GM18907 (cell line): ENCODE measurements at regions not wholly inside any gene's neighbourhood (a gene's known extent, or its start where the extent isn't known, plus 50 kb on each side); places are given as distances from the start of the nearest gene placed in this dataset.

Source experiments
- ATAC-seq: cut with Tn5 transposase; IDR thresholded peaks from one replicate; pipeline ENCODE4 v1.9.1; 2021; ENCODE audit warnings: mild to moderate bottlenecking, moderate library complexity; ENCODE audit not compliant: unreplicated experiment

DNA sequence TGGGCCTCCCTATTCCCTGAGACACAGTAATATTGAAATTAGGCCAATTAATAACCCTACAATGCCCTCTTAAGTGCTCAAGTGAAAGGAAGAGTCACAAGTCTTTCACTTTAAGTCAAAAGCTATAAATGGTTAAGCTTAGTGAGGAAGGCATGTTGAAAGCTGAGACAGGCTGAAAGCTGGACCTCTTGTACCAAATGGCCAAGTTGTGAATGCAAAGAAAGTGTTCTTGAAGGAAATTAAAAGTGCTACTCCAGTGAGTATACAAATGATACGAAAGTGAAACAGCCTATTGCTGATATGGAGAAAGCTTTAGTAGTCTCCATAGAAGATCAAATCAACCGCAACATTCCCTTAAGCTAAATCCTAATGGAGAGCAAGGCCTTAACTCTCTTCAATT lies 140.8 kb downstream of the PTCSC3 start:
- ATAC-seq: no peak

DNA sequence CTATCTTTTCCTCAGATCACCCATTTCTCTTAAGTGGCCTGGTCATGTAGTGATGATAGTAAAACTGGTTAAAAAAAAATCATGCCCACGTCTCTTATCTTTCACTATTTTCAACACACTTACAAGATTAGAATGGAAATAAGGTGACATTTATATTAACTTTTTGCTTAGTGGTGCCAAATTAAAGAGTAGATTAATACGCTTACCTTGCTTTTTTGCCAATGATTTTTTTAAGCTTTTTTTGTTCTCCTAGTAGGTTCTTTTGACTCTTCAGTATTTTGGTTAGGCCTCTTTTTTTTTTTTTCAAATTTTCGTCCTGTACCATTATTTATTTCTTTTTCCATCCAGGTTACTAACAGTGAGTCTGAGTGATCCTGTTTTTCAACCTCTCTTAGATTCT lies 147.9 kb downstream of the PTCSC3 start:
- no peak for ATAC-seq

DNA sequence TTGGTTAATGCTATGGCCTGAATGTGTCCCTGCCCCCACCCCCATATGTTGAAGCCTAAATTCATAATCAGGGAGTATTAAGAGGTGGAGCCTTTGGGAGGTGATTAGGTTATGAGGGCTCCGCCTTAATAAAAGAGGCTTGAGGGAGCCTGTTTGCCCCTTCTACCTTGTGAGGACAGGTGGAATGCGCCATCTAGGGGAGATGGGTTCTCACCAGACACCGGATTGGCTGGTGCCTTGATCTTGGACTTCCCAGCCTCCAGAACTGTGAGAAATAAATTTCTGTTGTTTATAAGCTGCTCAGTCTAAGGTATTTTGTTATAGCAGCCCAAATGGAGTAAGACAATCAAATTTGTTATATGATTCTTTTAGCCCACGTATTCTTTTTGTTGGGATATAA lies 148.3 kb downstream of the PTCSC3 start:
- no peak for ATAC-seq

DNA sequence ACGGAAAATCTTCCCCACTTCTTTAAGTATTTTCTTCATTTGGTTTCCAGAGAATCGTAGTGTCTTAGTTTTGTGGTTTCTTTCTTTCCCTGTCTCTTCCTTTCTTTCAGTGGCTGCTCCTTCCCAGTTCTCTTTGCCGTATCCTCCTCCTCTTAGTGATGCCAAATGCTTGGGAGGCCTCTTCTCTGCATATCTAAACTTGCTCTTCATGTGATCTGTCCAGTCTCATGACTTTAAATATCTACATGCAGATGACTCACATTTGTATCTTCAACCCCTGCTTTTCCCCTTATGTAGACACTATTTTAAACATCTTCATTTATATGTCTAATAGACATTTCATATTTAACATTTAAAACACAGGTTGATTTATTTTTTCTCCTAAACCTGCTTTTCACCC lies 149.2 kb downstream of the PTCSC3 start:
- no peak for ATAC-seq

DNA sequence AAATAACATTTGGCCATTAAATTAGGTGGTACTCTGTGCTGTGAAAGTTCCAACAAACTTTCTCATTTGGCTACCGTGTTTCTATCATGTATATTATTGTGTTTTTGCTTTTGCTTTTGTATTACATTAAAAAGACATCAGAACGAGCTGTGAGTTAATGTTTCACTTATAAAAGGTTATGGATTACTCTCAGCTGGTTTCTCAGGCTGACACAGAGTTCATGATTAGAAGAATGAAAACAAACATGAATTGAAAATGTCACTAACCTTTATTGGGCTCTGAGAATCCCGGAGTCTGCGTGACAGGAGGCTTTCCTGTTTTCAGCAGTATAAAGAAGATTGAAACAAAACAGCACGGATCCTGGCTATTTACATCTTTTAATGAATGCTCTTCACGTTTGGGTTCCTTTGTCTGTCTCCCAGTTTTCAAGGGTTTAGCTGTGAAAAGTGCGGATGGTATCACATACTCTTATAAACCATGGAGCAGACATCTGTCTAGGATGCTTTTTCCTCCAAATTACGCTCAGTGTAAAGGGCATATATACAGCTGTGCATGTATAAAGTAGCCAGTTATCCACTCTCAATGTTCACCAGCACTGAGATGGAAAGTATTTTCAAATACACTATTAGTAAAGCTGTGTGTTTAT lies 153.6 kb downstream of the PTCSC3 start:
- ATAC-seq: peak; percentile 51

DNA sequence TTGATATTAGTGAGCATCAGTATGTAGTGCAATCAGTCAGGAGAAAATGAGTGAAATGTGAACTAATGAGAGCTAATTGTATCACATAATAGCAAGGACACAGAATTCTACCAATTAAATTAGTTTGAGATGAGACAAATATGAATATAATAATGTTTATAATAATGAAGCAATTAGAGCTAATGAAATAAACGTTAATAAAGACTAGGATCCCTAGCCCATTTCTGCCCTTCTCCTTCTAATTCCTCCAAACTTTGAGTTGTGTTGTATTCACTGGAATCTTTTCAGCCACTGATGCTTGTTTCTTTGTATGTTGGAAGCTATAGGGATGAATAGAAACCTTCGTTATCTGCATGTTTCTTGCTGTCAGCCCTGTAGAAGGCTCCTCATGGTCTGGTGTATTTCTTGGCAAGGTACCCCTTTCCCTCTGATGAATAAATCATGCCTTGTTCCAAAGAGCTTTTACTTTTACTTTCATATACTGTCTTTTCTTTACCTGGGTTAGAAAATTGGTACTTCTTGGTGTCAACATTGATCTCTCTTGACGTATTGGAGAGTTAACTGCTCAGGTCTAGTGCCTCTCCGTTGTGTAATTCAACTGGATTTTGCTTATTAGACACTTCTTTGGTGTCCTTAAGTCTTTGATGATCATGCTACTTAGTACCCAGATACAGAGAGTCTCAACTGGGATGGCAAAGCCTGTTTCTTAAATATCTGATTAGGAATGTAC lies 154.8 kb downstream of the PTCSC3 start:
- peak; percentile 34 for ATAC-seq

DNA sequence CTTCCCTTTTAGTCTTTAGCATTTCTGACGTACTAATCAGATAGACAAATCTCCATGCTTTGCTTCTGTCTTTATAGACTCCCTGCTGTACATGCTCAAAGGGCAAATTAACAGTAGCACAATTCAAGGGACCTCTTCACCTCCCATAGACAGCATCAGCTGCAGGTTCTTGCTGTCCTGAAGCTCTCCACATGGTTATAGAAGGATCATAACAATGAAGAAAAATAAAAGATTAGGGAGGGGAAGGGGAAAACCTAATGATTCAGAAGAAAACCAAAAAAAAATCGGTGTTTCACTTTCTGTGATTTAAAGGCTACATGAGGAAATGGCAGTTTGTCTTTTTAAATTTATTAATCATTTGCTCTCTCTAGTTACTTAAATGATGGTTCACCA lies 155.5 kb downstream of the PTCSC3 start:
- peak; percentile 59 for ATAC-seq

DNA sequence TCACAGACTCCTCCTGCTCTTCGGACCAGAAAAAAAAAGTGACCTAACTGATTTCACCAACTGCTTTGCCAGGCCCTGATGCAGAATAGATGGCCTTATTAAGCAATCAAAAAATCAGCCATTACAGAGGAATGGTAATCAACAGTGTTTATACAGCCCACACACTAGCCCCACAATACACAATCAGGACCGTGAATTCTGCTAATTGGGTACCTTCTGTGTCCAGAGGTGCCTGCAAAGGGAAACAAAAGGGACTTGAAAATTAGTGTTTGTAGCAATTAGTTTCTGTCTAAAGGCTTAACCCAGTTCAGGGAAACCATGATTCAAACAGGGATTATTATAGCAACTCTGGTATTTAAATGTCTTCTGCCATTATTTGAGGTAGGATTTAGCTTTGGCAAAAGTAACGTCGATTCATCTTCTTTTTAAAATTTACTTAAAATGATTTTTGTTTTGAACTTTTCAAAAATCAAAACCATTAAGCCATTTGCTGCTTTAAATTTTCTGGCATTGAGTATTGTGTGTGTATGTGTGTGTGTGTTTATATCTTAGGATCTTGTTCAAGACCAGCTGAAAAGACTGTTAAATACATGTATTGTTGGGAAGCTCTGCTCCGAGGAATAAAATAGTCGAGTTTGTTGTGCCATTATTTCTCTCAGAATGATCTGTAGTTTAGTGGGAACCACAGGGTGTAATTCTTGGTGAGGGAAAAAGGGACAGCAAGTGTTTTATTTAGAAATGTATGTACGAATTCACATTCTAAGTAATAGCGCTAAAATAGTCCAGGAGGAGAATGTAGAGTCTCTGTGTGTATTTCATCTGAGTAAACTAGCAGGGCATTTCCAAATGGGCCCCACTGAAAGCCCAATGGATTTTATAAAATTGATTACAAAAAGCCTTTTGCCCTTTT lies 156.1 kb downstream of the PTCSC3 start:
- ATAC-seq: no peak

DNA sequence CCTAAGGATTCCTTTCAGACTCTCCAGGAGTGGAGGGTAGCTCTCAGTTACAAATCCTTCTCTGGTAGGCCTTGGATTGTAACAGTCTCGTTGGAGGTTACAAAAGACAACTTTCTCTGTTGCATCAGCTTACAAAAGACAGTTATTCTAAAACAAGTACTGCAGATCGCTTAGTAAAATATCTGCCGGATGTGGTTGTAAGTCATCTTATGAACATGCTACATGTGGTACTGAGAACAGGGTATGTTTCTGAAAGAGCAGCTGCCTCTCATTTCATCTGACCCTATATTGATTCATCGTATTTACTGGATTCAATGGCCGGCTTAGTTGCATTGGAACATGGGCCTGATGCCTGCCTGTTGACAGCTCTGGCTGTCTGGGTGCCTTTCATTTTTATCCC lies 157.4 kb downstream of the PTCSC3 start:
- no peak for ATAC-seq

DNA sequence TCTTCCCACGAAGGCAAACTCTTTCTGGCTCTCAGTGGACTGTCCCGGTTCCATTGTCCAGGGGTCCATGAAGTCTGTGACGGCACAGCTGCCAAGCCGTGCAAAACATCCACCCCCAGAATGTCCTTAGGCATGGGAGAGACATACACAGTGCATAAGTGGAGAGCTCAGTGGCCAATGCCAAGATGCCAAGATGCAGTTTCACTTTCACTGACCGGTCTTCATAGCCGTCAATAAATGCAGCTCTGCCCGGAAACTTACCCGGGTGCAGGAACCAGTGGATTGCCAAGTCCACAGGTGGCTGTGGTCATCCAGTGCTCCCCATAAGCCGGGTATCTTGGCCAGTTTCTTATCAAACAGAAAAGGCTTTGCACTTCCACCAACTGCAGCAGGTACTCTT lies 162.3 kb downstream of the PTCSC3 start:
- ATAC-seq: no peak

DNA sequence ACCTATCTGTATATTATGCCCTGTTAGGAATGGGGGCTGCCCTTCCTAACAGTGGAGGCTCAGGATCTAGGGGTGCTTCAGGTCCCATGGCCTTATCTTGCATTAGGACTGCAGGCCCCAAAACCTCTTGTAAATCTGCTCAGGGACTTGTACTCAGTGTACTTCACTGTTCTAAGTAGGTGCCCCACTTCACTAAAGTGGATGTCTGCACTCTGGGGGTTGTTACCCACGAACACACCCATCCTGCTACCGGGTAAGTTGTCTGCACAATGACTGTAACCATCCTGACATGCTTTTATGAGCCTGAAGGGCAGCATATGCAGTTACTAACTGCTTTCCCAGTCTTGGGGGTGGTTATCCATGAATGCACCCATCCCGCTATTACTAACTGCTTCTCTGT lies 163.0 kb downstream of the PTCSC3 start:
- no peak for ATAC-seq

DNA sequence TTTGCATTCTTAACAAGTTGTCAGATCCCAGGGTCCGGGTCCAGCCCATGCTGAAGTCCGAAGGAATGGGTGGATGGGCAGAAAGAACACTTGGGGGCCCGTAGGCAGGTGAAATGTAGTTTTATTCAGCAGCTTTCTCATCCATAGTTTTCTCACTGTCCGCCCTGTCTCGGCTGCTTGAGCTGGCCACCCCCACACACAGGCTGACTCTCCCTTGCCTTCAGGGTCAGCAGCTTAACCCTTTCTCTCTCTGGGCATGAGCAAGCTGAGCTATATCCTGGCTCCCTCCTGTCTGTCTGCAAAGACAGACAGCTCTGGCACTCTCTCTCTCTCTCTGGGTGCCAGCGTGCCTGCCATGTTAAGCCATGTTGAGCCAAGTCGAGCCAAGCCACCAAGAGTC lies 163.9 kb downstream of the PTCSC3 start:
- no peak for ATAC-seq

DNA sequence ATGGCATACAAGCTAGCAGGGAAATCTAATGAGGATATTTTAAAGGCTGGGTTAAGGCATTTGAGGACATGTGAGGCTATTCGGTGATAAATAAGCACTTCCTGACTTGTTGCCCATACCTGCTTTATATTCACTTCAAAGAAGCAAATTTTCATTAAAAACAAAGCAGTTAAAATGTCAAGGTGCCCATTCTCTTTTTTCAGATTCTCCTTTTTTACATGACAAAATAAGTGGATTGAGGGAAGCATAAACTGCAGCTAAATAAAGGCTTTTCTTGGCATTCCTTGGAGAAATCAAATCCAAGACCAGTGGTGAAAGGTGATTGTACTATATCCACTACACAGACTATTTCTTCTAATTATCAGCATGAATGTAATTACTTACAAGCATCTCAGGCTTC lies 166.9 kb downstream of the PTCSC3 start:
- ATAC-seq: no peak

DNA sequence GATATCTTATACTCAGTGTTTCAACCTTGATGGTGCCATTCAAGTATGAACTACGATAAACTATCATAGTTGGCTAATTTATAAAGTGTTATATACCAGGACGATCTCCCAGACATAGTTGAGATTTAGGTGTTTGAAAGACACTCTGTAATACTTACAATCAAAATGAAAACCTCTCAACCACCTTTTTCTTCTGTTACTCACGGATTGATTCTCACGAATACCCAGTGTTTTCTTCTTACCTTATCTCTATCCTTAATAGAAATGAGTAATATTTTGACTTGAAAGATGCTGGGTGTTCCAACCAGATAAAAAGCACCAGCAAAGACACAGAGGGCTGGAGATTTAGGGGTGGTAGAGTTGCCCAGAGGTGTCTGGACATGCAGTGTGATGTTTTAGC lies 169.9 kb downstream of the PTCSC3 start:
- ATAC-seq: no peak

DNA sequence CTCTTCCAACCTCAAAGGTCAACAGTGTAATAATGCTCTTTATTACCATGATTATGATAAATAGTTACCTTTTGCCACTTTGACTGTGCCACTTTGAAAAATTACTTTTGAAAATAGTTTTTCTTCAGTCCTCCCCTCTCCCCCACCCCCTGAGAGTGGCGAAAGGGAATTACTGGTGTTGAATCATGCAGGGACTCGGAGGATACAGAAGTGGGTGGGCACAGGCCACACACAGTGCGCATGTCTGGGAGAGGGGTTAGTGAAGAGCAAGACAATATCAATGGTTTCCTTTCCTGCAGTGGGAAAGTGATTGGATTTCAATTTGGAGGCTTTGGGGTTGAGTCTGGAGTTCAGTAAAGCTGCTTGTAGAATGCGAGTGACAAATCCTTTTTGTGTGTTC lies 170.9 kb downstream of the PTCSC3 start:
- no peak for ATAC-seq

DNA sequence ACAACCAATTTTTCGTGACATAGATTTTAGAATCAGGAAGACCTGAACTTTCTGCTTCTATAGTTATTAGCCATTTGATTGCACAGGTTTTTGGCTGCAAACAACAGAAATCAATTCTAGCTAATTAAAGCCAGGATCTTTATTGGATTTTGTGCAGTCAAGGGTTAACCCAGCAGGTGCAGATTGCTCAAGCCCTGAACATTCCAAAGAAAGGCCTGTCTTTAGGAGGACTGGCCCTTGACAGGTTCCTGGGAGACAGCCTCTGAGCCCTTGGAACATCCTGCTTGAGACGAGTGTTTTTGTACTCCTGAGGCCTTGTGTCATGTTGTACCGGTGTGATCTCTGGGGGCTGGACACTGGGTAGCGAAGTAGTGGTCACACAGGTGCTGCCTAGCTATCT lies 174.6 kb downstream of the PTCSC3 start:
- no peak for ATAC-seq

DNA sequence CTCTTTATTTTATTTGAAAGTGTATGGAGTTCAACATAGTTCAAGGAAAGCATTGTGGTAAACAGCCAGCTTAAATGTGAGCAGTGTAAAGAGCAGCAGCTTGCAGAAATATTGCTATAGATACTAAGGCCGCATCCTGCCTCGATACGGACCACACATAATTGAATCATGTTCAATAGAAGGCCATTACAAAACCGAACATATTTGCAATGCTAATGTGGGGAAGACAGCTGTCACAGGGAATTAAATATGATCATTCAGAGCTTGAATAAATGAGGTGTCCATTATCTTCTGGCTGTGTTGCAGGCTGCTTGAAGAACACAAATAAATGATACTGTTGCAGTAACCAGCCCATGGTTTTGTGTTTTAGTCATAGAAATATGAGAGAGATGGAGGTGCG lies 173.2 kb downstream of the BRMS1L start:
- no peak for ATAC-seq

DNA sequence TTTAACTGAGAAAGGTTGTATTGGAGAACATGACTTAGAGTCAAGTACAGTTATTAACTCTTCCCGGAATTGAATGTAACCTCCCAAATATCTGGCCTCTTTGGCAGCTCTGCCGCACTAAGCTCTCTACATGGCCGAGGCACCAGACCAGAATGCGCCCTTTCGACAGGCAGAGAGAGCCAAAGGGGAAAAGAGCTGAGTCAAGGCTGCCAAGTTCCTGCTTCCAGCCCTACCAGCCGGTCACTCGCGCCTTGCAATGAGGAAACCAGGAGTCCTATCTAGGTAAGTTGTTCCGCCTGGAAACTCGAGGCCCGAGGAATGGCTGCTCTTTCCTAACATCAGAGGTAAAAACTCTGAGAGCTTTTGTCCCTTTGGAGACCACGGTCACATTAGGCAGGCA lies 172.2 kb downstream of the BRMS1L start:
- ATAC-seq: no peak

DNA sequence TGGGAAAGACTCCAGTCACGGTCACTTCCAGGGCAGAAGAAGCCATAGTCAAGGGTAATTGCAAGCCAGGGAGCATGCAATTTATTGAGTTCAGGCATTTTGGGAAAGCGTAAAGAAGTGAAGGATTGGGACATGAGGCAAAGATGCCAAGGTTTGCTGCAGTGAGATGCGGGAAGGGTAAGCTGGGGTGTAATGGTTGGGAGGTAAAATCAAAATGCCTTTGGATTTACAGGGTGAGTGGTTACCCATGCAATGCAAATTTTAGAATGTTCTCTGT lies 167.5 kb downstream of the BRMS1L start:
- no peak for ATAC-seq

DNA sequence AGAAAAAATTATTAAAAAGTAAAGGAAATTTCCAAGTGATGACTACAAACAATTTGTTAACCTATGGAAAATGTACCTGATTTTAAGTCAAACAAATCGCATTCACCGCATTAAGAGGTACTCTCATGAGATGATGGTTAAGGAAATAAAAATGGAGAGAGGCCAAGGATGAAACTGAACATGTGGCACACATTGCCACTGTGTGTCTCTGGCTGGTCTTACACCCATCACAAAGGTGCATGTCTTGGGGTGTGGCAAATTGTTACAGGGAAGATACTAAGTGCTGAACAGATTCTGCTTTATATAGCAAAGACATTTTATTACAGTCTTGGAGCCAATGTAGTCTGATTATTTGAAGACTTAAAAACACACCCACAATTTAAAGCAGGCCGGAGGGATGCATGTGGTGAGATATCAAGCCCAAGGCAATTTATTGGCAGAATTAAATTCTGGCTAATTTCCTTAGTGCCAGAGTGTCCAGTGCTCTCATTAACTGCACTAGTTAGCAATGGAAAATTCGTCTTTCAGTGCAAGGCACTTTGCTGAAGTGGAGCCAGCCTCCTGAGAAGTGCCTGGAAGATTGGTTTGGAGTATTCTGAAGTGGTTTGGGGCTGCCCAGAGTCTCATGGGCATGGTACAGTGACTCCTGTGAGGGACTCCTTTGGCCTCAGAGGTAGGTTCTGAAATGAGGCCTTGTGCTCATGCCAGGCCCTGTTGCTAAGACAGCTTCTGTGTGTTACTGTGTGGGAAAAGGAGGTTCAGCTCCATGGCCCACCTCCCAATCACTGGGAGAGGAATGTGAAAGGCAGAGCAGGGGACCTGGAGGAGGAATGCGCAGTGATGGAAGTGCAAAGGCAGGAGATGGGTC lies 166.9 kb downstream of the BRMS1L start:
- ATAC-seq: no peak

DNA sequence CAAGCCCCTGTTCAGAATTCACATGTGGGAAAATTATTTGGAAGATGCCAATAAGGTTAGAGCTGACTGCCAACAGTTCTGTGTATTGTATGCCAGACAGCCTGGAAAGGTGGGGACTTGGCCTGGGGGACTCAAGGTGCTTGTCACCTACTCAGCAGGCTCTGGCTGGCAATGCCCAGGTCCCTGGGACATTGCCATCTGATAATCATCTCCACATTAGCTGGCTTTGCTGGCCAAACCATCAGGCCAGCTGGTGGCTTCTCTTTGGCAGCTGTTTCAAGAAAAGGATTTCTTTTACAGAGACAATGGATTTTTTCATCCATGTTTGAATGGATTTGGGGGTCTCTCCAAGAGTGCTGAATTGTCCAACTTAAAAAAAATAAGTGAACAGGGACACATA lies 165.2 kb downstream of the BRMS1L start:
- no peak for ATAC-seq
